ENCODE measurements at regions not wholly inside any gene's neighbourhood (a gene's known extent, or its start where the extent isn't known, plus 50 kb on each side); places are given as distances from the start of the nearest gene placed in this dataset.

DNA sequence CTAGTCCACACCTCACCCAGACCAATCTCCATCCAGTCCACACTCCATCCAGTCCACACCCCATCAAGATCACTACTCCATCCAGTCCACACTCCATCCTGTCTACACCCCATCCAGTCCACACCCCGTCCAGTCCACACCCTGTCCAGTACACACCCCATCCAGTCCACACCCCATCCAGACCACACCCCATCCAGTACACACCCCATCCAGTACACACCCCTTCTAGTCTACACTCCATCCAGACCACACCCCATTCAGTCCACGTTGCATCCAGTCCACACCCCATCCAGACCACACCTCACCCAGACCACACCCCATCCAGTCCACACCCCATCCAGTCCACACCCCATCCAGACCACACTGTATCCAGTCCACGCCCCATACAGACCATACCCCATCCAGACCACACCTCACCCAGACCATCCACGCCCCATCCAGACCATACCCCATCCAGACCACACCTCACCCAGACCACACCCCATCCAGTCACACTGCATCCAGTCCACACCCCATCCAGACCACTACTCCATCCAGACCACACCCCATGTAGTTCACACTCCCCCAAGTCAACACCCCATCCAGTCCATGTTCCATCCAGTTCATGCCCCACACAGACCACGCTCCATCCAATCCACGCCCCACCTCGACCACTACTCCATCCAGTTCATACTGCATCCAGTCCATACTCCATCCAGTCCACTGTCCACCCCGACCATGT, 116.6 kb upstream of the RTL1 start:
- Histone ChIP-seq H3K36me3 (no peaks in the 10 kb centered on the region), H3K4me1 (no peaks in the 10 kb centered on the region), H3K27me3 (peaks cover 0 to 14% (median 4%) of the 10 kb centered on the region in 7 donors), H3K4me3 (no peak overlapping the region), H3K9me3 (no peaks in the 10 kb centered on the region), H3K27ac (no peak overlapping the region)
- intact Hi-C loops (cut with DNase I), result no loop called here
- DNase-seq (no peak), ATAC-seq (peak in 2 of 8 donors; percentile 17 to 49)
- 86 to 94% methylated on average over 8 of the region's 8 CpGs for WGBS, 2 donors
- no peak for TF ChIP-seq CTCF (IDR thresholded peaks at IDR 0.05)

DNA sequence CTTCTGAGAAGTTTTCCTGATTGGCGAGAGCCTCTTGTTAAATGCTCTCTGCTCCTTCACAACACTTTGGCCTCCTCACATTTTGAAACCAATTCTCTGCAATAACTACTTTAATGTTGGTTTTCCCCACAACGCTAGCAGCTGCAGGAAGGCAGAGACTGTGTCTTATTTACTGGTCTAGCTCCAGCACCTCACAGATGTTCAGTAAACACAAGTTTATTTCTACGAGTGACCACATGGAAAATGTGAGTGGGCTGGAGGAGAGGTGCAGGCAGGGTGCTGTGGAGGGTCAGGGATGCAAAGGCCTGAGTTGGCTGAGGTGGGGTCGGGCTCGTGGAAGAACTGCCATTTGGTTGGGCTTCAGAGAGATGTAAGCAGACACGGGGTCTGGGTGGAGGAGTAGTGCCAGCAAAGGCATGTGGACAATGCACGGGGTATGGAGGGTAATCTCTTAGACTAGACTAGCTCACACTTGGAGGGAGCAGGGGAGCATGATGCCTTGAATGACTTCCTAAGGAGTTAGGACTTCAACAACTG, 117.4 kb upstream of the RTL1 start:
- no peaks in the 10 kb centered on the region for H3K9me3 ChIP-seq
- no peak overlapping the region for H3K27ac ChIP-seq
- no peak overlapping the region for H3K4me3 ChIP-seq
- whole genome bisulfite sequencing, 2 donors, result 77 to 84% methylated on average over 7 of the region's 7 CpGs
- H3K4me1 ChIP-seq, result no peaks in the 10 kb centered on the region
- DNase-seq (no peak), ATAC-seq (no peak)
- peaks cover 0 to 14% (median 4%) of the 10 kb centered on the region in 7 donors for H3K27me3 ChIP-seq
- H3K36me3 ChIP-seq, result no peaks in the 10 kb centered on the region
- TF ChIP-seq CTCF (IDR thresholded peaks at IDR 0.05), result no peak
- intact Hi-C loops (cut with DNase I), result no loop called here

DNA sequence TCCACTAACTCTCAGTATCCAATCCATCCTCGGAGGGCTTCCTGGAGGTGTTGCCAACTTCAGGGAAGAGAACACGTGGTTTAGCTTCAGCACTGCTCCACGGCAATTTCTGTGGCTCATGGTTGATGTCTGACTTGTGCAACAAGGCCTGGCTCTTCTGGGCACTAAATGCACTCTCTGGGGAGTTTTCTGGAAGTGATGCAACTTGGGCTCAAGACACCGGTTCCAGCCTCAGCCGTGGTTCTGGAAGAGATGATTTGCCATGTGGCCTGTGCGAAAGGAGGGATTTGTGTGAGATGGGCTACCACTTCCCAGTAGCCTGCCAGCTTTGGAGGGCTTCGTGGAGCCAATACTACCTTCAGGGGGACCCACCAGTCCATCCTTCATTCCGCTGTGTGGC, 118.6 kb upstream of the RTL1 start:
- 90% methylated on average over 8 of the region's 8 CpGs for WGBS, 2 donors
- intact Hi-C loops (cut with DNase I), result no loop called here
- Histone ChIP-seq H3K9me3 (no peaks in the 10 kb centered on the region), H3K4me3 (no peak overlapping the region), H3K4me1 (no peaks in the 10 kb centered on the region), H3K36me3 (no peaks in the 10 kb centered on the region), H3K27me3 (peaks cover 0 to 14% (median 4%) of the 10 kb centered on the region in 7 donors), H3K27ac (no peak overlapping the region)
- no peak for TF ChIP-seq CTCF (IDR thresholded peaks at IDR 0.05)
- DNase-seq (no peak), ATAC-seq (no peak)

- Histone ChIP-seq H3K4me1 (no peaks in the 10 kb centered on the region), H3K27me3 (peaks cover 0 to 14% (median 4%) of the 10 kb centered on the region in 7 donors), H3K9me3 (no peaks in the 10 kb centered on the region), H3K36me3 (peaks cover 0 to 2% (median 0%) of the 10 kb centered on the region in 9 donors), H3K4me3 (no peak overlapping the region), H3K27ac (no peak overlapping the region)
- ATAC-seq, result no peak
- DNase-seq, result no peak
- WGBS, 2 donors, result 85 to 89% methylated on average over 15 of the region's 15 CpGs
- no peak for TF ChIP-seq CTCF (IDR thresholded peaks at IDR 0.05)
- intact Hi-C loops (cut with DNase I), result no loop called here
Measured at GRCh38 chr14:101022916-101023435, 119.5 kb upstream of the RTL1 start.
